Stimulated activated CD4-positive, alpha-beta T cell treated with anti-CD3 and anti-CD28 coated beads, Interleukin-2, amount 100 ng/mL, for 24 hours (primary cell): ENCODE measurements at regions not wholly inside any gene's neighbourhood (a gene's known extent, or its start where the extent isn't known, plus 50 kb on each side); places are given as distances from the start of the nearest gene placed in this dataset.

Source experiments
- DNase-seq, 2 donors: peaks; one replicate each; pipeline ENCODE4 v3.0.0-alpha.2; 2020

GRCh38 chr5:40384782-40385390 lies 294.8 kb upstream of the PTGER4 start:
- no peak for DNase-seq

- DNase-seq = peak in 1 of 2 donors; percentile 38
Measured at GRCh38 chr5:40383749-40384651, 295.7 kb upstream of the PTGER4 start.

- DNase-seq = no peak
Measured at GRCh38 chr5:40381676-40382363, 297.9 kb upstream of the PTGER4 start.

- no peak for DNase-seq
Measured at GRCh38 chr5:40381016-40381415, 298.7 kb upstream of the PTGER4 start.

DNA sequence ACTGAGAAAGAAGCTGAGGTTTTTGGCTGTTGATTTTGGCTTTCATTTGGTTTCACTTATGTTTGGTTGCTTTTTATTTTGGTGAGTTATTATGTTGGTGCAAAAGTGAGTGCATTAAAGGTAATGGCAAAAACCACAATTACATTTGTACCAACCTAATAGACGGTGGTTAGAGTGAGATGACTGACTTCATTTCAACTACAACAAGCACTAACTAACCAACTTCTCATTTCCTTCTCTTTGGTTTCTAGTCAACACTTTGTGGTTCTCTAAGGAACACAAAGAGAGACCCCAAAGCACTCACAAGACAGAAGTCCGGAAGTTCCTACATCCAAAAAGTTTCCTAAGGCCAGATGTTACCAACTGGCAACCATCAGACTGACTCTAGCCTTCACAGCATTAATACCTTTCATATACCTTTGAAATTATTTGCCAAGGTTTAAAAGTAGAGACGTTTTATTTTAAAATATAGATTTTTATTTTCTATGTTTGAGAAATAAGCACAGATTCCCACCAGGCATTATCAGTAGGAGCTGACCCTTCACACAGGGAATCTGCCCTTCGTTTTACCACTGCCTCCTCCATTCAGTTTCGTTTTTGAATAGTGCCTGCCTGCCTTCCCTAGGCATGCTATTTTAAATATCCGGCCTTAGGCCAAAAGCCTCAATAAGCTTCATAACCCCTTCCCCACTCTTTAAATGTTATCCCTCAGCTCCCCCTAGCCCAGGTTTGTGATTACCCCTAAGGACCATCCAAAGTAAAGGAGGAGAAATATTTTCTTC lies 301.1 kb upstream of the PTGER4 start:
- no peak for DNase-seq

DNA sequence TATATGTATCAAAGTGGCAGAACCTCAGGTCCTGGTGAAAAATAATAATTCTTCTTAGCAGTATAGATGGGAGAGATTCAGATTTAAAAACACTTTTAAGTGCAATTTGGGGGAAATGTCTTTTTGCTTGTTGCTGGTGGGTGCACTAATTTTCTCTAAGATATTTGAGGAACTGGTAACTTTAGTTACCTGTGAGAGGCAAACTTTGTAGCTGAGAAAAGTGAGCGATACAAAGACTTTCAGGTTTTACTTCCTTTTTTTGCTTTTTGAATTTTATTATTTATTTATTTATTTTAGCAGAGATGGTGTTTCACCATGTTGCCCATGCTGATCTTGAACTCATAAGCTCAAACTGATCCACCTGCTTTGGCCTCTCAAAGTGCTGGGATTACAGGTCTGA lies 303.1 kb upstream of the PTGER4 start:
- DNase-seq = no peak

- DNase-seq = no peak
Measured at GRCh38 chr5:40374853-40375252, 304.9 kb upstream of the PTGER4 start.

GRCh38 chr5:40368200-40368599 lies 311.5 kb upstream of the PTGER4 start:
- no peak for DNase-seq

- no peak for DNase-seq
Measured at GRCh38 chr5:40367255-40367654, 312.5 kb upstream of the PTGER4 start.

- DNase-seq = no peak
Measured at GRCh38 chr5:40365342-40366330, 314.1 kb upstream of the PTGER4 start.

DNA sequence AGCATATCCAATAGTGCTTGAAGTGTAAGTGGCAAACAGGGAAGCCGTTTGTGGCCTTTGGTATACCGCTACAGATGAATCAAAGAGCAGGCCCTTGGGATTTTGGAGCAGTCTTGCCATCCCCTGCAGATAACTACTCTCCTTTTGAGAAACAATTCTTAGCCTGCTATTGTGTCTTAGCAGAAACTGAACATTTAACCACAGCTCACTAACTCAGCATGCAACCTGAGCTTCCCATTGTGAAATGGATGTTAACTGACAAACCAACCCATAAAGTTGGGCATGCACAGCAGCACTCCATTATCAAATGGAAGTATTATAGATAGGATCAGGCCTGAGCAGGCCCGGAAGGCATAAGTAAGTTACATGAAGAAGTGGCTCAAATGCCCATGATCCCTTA lies 315.3 kb upstream of the PTGER4 start:
- DNase-seq = no peak

DNA sequence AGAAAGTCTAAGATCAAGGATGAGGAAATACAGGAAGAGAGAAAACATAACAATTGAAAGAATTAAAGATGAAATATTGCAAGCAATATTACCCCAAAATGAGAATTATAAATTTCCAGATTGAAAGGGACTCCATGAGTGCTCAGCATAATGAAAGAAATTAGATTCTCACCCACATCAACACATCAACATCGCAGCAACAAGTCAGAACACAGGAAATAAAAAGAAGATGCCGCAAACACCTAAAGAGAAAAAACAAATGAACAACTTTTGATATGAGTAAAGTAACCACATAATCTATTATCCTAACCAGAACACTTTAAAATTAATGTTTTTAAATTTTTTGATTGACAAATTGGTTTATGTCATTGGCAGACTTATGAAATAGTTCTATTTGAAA lies 318.3 kb upstream of the PTGER4 start:
- DNase-seq = no peak

- DNase-seq = no peak
Measured at GRCh38 chr5:40360685-40361084, 319.0 kb upstream of the PTGER4 start.

DNA sequence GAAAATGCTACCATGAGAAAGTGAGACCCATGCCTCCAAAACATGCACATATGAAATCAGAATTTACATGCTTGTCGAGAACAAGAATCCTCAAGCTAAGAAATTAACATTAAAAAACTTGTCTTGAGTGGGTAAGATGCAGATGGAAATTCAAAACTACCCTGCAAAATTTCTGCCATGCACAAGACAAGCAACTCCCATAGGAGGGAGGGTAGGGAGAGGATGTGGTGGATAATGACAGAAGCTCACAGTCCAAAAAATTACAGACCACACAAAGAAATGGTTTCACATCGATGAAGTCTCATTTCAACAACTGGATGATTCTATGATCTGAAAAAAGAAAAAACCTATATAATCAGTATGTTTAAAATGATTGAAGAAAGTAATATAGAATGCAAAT lies 319.9 kb upstream of the PTGER4 start:
- DNase-seq = no peak

GRCh38 chr5:40359093-40359492 lies 320.6 kb upstream of the PTGER4 start:
- DNase-seq = no peak

DNA sequence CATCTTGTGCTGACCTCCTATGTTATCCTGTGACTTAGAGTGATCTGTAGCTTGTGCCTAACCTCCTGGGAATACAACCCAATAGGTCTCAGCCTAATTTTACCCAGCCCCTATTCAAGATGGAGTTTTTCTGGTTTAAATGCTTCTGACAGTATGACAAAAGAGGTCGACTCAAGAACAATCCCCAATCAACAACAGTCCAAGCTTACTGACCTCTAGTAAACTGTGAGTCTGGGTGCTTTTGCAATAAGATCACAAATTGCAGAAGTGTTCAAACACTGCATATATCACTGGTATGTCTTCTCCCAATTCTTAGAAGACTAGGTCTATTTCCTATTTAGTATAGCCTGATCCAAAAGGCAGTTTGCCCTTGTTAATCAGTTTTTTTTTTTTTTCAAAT lies 323.5 kb upstream of the PTGER4 start:
- no peak for DNase-seq

DNA sequence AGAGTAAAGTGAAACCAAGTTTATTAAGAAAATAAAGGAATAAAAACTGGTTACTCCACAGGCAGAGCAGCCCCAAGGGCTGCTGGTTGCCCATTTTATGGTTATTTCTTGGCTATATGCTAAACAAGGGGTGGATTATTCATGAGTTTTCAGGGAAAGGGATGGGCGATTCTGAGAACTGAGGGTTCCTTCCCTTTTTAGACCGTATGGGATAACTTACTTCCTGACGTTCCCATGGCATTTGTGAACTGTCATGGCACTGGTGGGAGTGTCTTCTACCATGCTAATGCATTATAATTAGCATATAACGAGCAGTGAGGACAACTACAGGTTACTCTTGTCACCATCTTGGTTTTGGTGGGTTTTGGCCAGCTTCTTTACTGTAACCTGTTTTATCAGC lies 323.9 kb upstream of the PTGER4 start:
- DNase-seq = no peak

DNA sequence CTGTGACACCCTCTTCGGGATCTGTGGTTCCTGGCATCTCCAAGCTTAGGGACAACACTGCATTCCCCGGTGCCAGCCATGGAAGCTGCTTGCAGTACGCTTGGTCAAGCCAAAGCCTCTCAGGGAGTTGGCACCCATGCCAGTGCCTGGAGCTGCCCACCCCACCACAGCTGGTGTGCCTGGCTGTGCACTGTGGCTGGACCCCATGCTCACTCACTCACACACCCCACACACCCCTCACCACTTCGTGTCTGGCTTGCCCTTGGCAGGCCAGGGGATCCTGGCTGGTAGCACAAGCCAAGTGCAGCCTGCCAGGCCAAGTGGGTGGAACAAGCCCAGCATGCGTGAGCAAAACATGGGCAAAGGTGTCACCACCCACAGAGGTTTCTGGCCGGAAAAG lies 324.5 kb upstream of the PTGER4 start:
- DNase-seq = no peak

GRCh38 chr5:40354171-40354570 lies 325.5 kb upstream of the PTGER4 start:
- DNase-seq = no peak

DNA sequence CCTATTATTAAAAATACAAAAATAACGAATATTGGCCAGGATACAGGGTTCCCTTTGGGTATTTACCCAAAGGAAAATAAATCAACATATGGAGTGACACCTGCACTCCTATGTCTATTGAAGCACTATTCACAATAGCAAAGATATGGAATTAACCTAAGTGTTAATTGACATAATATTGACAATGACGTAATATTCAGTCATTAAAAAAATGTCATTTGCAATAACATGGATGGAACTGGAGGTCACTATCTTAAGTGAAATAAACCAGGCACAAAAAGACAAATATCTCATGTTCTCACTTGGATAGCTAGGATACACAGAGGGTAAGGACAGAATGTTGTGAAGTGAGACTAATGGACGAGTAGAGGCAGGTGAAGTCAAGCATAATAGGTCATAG lies 326.3 kb upstream of the PTGER4 start:
- DNase-seq = no peak

DNA sequence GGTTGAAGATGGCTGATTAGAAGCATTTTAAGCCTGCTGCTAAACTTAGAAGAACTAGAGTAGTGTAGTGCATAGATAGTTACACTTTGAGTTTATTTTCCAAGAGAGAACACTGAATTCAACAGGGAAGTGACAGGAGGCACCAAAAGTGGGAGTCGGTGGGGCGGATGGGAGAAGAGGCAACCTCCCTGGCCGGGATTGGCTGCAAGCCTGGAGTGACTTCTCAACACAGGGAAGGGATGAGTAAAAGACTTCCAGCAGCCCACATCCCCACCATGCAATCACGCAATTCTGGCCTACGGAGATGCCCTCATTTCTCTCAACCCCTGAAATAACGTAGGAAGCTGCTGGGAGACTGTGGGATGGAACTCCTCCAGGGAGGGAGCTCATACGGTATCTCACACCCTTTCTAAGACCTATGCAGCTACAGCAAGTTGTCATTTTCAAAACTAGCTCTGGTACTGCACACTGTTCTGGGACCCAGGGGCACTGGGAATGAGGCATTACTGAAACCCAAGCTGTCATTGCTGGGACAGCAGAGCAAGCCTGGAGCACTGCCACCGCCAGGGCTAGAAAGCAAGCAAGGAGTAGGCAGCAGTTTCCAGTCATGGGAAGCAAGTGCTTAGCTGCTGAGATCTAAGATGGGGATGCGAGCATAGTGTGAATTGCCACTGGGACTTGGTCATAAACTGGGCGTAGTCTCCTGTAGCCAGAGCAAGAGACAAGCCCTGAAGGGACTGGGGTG lies 331.6 kb upstream of the PTGER4 start:
- no peak for DNase-seq
